IPS-NIHi7 (cell line): ENCODE measurements at regions not wholly inside any gene's neighbourhood (a gene's known extent, or its start where the extent isn't known, plus 50 kb on each side); places are given as distances from the start of the nearest gene placed in this dataset.
"Not testable (repeated sequence)": the region's sequence is repeated elsewhere in the genome, so short reads cannot be mapped to it uniquely, and the experiment has no call there.

Source experiments
- DNase-seq: peaks from one replicate; pipeline ENCODE4 v3.0.0; 2012; ENCODE audit warnings: mixed read lengths; ENCODE audit errors: extremely low spot score

GRCh38 chr3:124137216-124137615, 145.3 kb upstream of the ROPN1 start:
- no peak for DNase-seq

- DNase-seq: no peak
These were observed 146.2 kb upstream of the ROPN1 start for GRCh38 chr3:124138148-124138547.

GRCh38 chr3:124140746-124141145, 148.8 kb upstream of the ROPN1 start:
- no peak for DNase-seq

- no peak for DNase-seq
These were observed 150.6 kb upstream of the ROPN1 start for GRCh38 chr3:124142389-124142970.

- no peak for DNase-seq
These were observed 151.1 kb upstream of the ROPN1 start for GRCh38 chr3:124143047-124143446.

GRCh38 chr3:124144035-124144814, 152.3 kb upstream of the ROPN1 start:
- no peak for DNase-seq

- DNase-seq: no peak
These were observed 155.5 kb upstream of the ROPN1 start for GRCh38 chr3:124147429-124147828.

- no peak for DNase-seq
These were observed 156.0 kb upstream of the ROPN1 start for GRCh38 chr3:124147946-124148345.

GRCh38 chr3:124149081-124149480, 157.2 kb upstream of the ROPN1 start:
- no peak for DNase-seq

- no peak for DNase-seq
These were observed 157.8 kb upstream of the ROPN1 start for GRCh38 chr3:124149771-124150170.

GRCh38 chr3:124152891-124153290, 161.0 kb upstream of the ROPN1 start:
- DNase-seq: not testable (repeated sequence)

GRCh38 chr3:124156866-124157712, 165.2 kb upstream of the ROPN1 start:
- DNase-seq: no peak

- DNase-seq: no peak
These were observed 165.8 kb upstream of the ROPN1 start for GRCh38 chr3:124157748-124158147.

GRCh38 chr3:124158168-124158881, 166.4 kb upstream of the ROPN1 start:
- DNase-seq: peak; percentile 73

GRCh38 chr3:124161448-124161847, 169.5 kb upstream of the ROPN1 start:
- DNase-seq: no peak

GRCh38 chr3:124163689-124164088, 171.8 kb upstream of the ROPN1 start:
- DNase-seq: no peak

- no peak for DNase-seq
These were observed 176.3 kb upstream of the ROPN1 start for GRCh38 chr3:124168271-124168670.

- no peak for DNase-seq
These were observed 180.4 kb upstream of the ROPN1 start for GRCh38 chr3:124172283-124172682.

GRCh38 chr3:124172816-124173215, 180.9 kb upstream of the ROPN1 start:
- no peak for DNase-seq

- no peak for DNase-seq
These were observed 182.6 kb upstream of the ROPN1 start for GRCh38 chr3:124174476-124174875.

- no peak for DNase-seq
These were observed 183.3 kb upstream of the ROPN1 start for GRCh38 chr3:124174910-124175874.
